Esophagus (tissue), 2 donors: ENCODE measurements at regions not wholly inside any gene's neighbourhood (a gene's known extent, or its start where the extent isn't known, plus 50 kb on each side); places are given as distances from the start of the nearest gene placed in this dataset.

Experiments used
- H3K27ac ChIP-seq, 2 donors: one replicate each; pipeline ENCODE4 v1.5.1; 2013; ENCODE audit warnings: low read depth in 2 of 2, mild to moderate bottlenecking in 2 of 2, inconsistent platforms in 1 of 2, low read length in 1 of 2, moderate library complexity in 1 of 2
- H3K27me3 ChIP-seq, 2 donors: one replicate each; pipeline ENCODE4 v1.6.1; 2013; ENCODE audit warnings: low read length in 2 of 2, control low read depth in 1 of 2, mild to moderate bottlenecking in 1 of 2; ENCODE audit not compliant: insufficient read depth in 2 of 2, control insufficient read depth in 1 of 2
- H3K36me3 ChIP-seq, 2 donors: one replicate each; pipeline ENCODE4 v1.6.1; 2013; ENCODE audit warnings: low read length in 1 of 2; ENCODE audit not compliant: control insufficient read depth in 2 of 2, insufficient read depth in 2 of 2
- H3K4me1 ChIP-seq, 2 donors: one replicate each; pipeline ENCODE4 v1.6.1; 2013; ENCODE audit warnings: low read length in 1 of 2; ENCODE audit not compliant: control insufficient read depth in 2 of 2, insufficient read depth in 2 of 2
- H3K4me3 ChIP-seq, 2 donors: one replicate each; pipeline ENCODE4 v1.5.1; 2013; ENCODE audit warnings: low read length in 2 of 2, mild to moderate bottlenecking in 2 of 2, low read depth in 1 of 2, moderate library complexity in 1 of 2
- H3K9me3 ChIP-seq, 2 donors: one replicate each; pipeline ENCODE4 v1.6.1; 2013; ENCODE audit warnings: mild to moderate bottlenecking in 2 of 2, low read depth in 1 of 2, low read length in 1 of 2, moderate library complexity in 1 of 2; ENCODE audit not compliant: control insufficient read depth in 2 of 2, insufficient read depth in 1 of 2
- WGBS, 2 donors: extraction: QIAGEN DNeasy Blood & Tissue Kit; methylation state at CpG; one replicate each; pipeline ENCODE4 v1.1.7; 2013; 5-methylcytosine and 5-hydroxymethylcytosine counted together
- donor health status: healthy with polysubstance abuse.
- donor health status: Bipolar disorder and iron deficiency.

DNA sequence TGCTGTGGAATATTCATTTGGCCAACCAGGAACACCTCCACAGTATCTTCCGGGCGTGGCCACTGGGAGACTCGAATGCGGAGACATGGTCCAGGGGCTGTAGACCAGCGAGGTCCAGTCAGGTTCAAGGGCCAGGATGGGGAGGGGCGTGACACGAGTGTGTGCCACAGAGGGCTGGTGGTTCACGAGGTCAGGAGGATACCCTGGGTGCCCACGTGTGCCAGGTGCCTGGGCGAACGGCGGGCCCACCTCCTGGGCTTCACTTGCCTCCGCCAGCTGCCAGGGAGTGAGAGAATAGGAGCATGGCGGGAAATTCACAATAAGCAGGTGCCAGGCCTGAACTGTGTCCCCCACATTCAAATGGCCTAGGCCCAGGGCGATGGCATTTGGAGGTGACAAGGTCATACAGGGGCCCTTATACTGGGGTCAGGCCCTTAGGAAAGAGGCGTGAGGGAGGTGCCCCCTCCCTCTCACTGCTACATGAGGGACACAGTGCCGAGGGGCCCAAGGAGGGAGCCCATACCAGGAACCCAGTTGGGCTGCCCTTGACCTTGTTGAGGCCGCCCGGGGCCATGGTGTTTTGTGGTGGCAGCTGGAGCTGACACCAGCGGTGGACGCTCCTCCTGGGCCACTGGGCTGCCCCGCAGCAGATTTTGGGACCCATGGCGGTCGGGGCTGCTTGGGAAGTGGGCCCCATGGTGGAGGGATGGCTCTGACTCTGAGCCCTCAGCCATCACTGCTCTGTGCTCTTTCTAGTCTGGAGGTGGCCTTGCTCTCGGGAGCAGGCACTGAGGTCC, 1268.9 kb downstream of the BRD1 start:
- WGBS, 2 donors: 90 to 91% methylated on average over 24 to 25 of the region's 25 CpGs
- no peak overlapping the region for H3K27ac ChIP-seq
- no peaks in the 10 kb centered on the region for H3K9me3 ChIP-seq
- H3K4me1 ChIP-seq: no peaks in the 10 kb centered on the region
- H3K27me3 ChIP-seq: no peaks in the 10 kb centered on the region
- no peak overlapping the region for H3K4me3 ChIP-seq
- H3K36me3 ChIP-seq: no peaks in the 10 kb centered on the region

DNA sequence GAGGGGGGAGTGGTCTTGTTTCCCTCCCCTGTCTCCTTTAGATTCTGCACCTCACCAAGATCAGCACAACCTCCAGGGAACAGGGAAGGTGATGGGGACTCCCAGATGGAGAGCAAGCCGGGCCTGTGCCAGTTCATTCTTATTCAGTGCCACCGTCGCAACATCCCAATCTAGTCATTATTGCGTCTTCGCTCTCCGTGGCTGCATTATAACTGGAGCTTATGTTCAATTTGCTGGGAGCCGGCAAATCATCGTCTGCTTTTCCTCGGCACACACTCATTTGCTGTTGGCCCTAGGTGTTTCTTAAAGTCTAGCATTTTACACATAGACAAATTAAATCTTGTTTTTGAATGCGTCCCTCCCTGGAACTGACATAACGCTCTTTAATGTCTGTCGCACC, 1269.7 kb downstream of the BRD1 start:
- Histone ChIP-seq H3K4me1 (no peaks in the 10 kb centered on the region), H3K27me3 (no peaks in the 10 kb centered on the region), H3K27ac (no peak overlapping the region), H3K4me3 (no peak overlapping the region), H3K9me3 (no peaks in the 10 kb centered on the region), H3K36me3 (no peaks in the 10 kb centered on the region)
- WGBS, 2 donors: 93 to 95% methylated on average over 12 of the region's 12 CpGs

DNA sequence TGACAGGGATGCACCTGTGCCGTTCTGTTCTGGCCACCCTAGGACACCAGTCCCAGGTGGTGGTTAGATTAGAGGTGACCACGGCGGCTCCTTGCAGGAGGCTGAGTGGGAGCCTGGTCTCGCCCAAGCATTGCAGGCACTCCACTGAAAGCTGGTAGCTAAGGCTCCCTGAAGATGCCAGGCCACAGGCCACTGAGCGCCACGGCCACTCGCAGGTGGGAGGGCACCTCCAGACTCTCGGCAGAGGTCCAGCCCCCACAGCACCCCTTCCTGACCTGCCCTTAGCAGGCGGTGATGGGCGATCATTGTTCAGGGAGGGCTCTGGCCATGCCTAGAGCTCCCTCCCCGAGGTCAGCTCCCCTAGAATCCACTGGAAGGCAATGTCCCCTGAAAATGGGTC, 1270.2 kb downstream of the BRD1 start:
- no peaks in the 10 kb centered on the region for H3K27me3 ChIP-seq
- 89 to 90% methylated on average over 11 of the region's 11 CpGs for WGBS, 2 donors
- no peak overlapping the region for H3K27ac ChIP-seq
- H3K4me1 ChIP-seq: no peaks in the 10 kb centered on the region
- H3K36me3 ChIP-seq: no peaks in the 10 kb centered on the region
- H3K4me3 ChIP-seq: no peak overlapping the region
- no peaks in the 10 kb centered on the region for H3K9me3 ChIP-seq

DNA sequence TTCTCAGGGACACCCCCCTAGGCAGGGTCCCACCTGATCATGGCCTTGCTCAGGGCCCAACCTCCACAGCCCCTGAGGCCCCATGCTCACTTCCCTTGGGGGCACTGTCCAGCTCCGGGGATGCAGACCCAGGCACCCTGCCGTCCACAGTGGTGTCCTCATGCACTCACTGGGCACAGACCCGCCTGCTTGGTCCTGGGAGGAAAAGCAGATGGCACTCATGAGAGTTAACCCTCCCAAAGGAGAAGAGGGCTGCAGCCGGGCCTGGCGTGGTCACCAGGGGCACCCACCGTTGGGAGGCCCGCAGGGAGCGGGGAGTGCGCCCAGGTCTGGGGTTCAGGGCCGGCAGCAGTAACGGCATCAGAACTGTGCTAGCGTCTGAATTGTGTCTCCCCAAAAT, 1270.9 kb downstream of the BRD1 start:
- no peak overlapping the region for H3K4me3 ChIP-seq
- no peaks in the 10 kb centered on the region for H3K27me3 ChIP-seq
- WGBS, 2 donors: 81 to 88% methylated on average over 12 of the region's 12 CpGs
- no peaks in the 10 kb centered on the region for H3K4me1 ChIP-seq
- H3K9me3 ChIP-seq: no peaks in the 10 kb centered on the region
- no peaks in the 10 kb centered on the region for H3K36me3 ChIP-seq
- H3K27ac ChIP-seq: no peak overlapping the region

DNA sequence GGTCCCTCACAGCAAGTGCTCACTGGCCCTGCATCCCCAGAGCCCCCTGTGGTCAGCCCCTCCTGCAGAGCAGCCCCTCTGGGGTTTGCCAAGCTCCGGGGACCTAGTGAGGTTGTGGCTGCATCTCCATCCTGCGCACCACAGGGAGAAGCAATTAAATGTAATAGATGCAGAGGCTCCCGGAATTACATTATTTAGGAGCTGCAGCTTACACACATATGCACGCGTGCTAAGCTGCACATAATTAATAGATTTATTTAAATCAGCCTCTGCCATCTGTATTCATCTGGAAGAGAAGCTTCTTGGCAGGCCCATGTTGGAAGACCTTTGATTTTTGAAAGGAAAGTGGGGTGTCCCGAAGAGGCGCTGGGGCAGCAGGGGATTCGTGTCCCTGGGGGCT, 1271.5 kb downstream of the BRD1 start:
- Histone ChIP-seq H3K4me3 (no peak overlapping the region), H3K27ac (no peak overlapping the region), H3K9me3 (no peaks in the 10 kb centered on the region), H3K27me3 (no peaks in the 10 kb centered on the region), H3K36me3 (no peaks in the 10 kb centered on the region), H3K4me1 (no peaks in the 10 kb centered on the region)
- 81 to 86% methylated on average over 8 of the region's 8 CpGs for whole genome bisulfite sequencing, 2 donors

DNA sequence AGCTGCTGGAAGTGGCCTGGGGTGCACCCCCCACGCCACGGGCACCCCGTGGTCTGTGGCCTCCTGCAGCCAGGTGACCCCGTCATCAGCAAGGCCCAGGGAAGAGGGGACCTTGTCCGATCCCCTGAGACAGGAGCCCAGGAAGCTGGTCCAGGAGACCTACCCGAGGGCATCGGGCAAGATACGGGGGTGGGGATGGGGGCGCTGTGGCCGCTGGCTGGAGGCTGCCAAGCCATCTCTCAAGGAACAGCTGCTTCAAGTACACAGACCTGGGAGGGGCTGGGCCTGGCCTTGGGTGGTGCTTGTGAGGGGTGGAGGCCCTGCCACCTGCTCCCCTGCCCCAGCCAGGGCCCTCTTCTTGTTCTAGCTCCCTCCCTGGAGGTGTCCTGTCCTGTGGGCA, 1272.1 kb downstream of the BRD1 start:
- H3K27me3 ChIP-seq: no peaks in the 10 kb centered on the region
- H3K4me1 ChIP-seq: no peaks in the 10 kb centered on the region
- WGBS, 2 donors: 69 to 76% methylated on average over 10 of the region's 10 CpGs
- no peak overlapping the region for H3K27ac ChIP-seq
- H3K36me3 ChIP-seq: no peaks in the 10 kb centered on the region
- H3K9me3 ChIP-seq: no peaks in the 10 kb centered on the region
- H3K4me3 ChIP-seq: no peak overlapping the region

DNA sequence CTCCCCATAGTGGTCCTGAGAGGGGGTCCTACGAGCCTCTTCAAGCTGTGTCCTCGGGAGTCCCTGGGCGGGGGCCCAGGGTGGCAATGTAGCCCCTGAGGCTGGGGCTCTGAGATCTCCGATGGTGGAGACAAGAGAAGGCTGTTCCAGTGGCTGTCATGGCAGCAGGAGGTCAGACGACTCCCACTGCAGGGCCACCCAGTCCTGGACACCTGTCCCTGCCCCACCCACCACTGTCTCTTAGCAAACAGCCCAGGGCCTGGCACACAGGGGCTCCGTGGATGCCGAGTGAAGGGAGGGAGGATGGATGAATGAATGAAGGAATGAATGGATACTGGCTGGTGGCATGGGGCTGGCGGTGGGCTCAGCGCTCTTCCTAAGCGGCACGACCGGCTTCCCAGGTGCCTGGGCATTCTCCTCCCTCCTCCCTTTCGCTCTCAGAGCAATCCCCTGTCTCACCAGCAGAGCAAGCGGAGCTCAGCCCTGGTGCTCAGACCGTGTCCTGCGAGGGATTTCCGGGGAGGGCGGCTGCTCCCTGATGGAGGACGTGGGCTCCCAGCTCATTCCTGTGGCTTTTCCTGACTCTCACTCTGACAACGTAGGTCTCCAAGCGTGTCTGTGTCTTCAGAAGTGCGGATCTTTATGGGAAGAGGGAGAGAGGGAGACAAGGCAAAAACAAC, 1272.6 kb downstream of the BRD1 start:
- no peak overlapping the region for H3K4me3 ChIP-seq

DNA sequence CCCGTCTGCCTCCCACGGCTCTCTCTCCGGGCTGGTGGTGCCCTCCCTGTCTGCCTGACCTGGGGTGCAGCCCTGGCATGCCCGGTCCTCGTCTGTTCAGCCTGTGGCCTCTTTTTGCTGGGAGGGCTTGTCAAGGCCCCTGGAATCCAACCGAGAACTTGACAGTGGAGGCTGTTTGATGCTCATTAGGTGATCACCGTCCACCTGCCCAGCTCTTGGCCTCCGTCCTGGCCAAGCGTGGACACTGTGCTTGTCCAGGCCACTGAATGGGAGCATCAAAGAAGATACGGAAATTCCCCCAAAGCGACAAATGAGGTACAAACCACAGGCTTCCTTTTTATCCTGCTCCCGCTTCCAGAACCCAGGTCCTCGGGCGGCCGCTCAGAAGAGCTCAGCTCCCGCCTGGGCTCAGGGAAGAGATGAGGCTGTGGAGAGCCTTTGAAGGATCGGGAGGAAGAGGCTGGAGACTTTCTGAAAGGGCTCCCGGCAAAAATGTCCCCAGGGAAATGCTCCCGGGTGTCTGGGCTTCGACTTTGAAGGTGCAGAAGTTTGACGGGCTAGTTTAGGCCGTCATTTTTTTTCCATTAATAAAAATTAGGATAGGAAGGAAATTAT, 1273.9 kb downstream of the BRD1 start:
- Histone ChIP-seq H3K36me3 (no peaks in the 10 kb centered on the region), H3K27me3 (no peaks in the 10 kb centered on the region), H3K4me3 (no peak overlapping the region), H3K9me3 (no peaks in the 10 kb centered on the region), H3K27ac (no peak overlapping the region), H3K4me1 (no peaks in the 10 kb centered on the region)
- WGBS, 2 donors: 76 to 79% methylated on average over 22 of the region's 22 CpGs

More for the DNA sequence above, 1272.6 kb downstream of the BRD1 start:
- Histone ChIP-seq H3K27me3 (no peaks in the 10 kb centered on the region), H3K36me3 (no peaks in the 10 kb centered on the region), H3K4me1 (no peaks in the 10 kb centered on the region), H3K27ac (no peak overlapping the region), H3K9me3 (no peaks in the 10 kb centered on the region)
- 51 to 55% methylated on average over 22 of the region's 22 CpGs for WGBS, 2 donors

DNA sequence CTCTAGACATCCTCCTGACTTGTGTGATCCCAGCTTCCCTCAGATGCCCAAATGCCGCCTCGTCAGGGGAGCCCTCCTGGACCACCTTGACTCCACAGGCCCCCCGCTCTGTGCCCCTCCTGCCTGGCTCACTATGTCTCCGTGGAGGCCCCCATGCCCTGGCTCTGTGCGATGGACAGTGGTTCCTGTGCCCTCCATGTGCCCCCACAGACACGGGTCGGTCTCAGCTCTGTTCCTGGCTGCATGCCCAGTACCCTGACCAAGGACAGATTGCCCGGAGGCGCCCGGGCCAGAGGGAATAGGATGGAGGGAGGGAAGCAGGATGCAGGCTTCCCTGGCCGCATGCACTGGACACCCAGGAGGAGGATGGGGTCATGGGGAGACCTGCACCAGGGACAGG, 1274.6 kb downstream of the BRD1 start:
- no peak overlapping the region for H3K4me3 ChIP-seq
- H3K27me3 ChIP-seq: no peaks in the 10 kb centered on the region
- 57 to 70% methylated on average over 11 of the region's 11 CpGs for WGBS, 2 donors

More for the DNA sequence above, 1274.6 kb downstream of the BRD1 start:
- Histone ChIP-seq H3K27ac (no peak overlapping the region), H3K36me3 (no peaks in the 10 kb centered on the region), H3K4me1 (no peaks in the 10 kb centered on the region), H3K9me3 (no peaks in the 10 kb centered on the region)
